H1 (cell line): ENCODE measurements at regions not wholly inside any gene's neighbourhood (a gene's known extent, or its start where the extent isn't known, plus 50 kb on each side); places are given as distances from the start of the nearest gene placed in this dataset.

ENCODE experiments used
- CTCF ChIP-seq, 3 experiments: IDR thresholded peaks; 1 replicate in 2 of 3; 2 replicates in 1 of 3; pipeline versions ENCODE4 v1.5.1 to v1.6.1; 2011; ENCODE audit warnings: low read length in 3 of 3, mild to moderate bottlenecking in 3 of 3, inconsistent platforms in 2 of 3, low read depth in 1 of 3, moderate library complexity in 1 of 3; ENCODE audit not compliant: insufficient read depth in 1 of 3; ENCODE audit errors: control extremely low read depth in 1 of 3
- EP300 ChIP-seq, 2 experiments: IDR thresholded peaks; 1 replicate in 1 of 2; 2 replicates in 1 of 2; pipeline ENCODE4 v1.6.1; 2011 to 2012; ENCODE audit warnings: low read depth in 2 of 2, low read length in 2 of 2, mild to moderate bottlenecking in 2 of 2, borderline replicate concordance in 1 of 2, inconsistent platforms in 1 of 2, moderate library complexity in 1 of 2
- EZH2 ChIP-seq: fragments of 200-600 bp; sonication (generic); IDR thresholded peaks from 2 replicates; pipeline ENCODE4 v1.7.1; 2012; ENCODE audit warnings: low read depth, mild to moderate bottlenecking, moderate library complexity, low read length, inconsistent platforms; ENCODE audit not compliant: severe bottlenecking
- POLR2A ChIP-seq, 2 experiments: IDR thresholded peaks; 1 replicate in 1 of 2; 2 replicates in 1 of 2; pipeline ENCODE4 v1.6.1; 2011; ENCODE audit warnings: low read depth in 2 of 2, low read length in 2 of 2, mild to moderate bottlenecking in 2 of 2; ENCODE audit errors: control extremely low read depth in 1 of 2

GRCh38 chr9:13646500-13647021 is 367.1 kb upstream of the MPDZ start:
- TF ChIP-seq CTCF (IDR thresholded peaks at IDR 0.05; ENCODE audit: control extremely low read depth in 1 of 3, insufficient read depth in 1 of 3, low read depth in 1 of 3, low read length in 3 of 3) (no peak), POLR2A (IDR thresholded peaks at IDR 0.05; ENCODE audit: control extremely low read depth in 1 of 2, low read depth in 2 of 2, low read length in 2 of 2) (no peak), EP300 (IDR thresholded peaks at IDR 0.05; ENCODE audit: borderline replicate concordance in 1 of 2, low read depth in 2 of 2, low read length in 2 of 2) (no peak), EZH2 (no peak)
